ENCODE measurements at regions not wholly inside any gene's neighbourhood (a gene's known extent, or its start where the extent isn't known, plus 50 kb on each side); places are given as distances from the start of the nearest gene placed in this dataset.

- no peaks in the 10 kb centered on the region for H4K20me1 ChIP-seq
- no peaks in the 10 kb centered on the region for H3K9me3 ChIP-seq
- no peak overlapping the region for H3K9ac ChIP-seq
- no peak overlapping the region for H3K4me3 ChIP-seq
- no peaks in the 10 kb centered on the region for H3K27me3 ChIP-seq
- H3K4me1 ChIP-seq, result no peaks in the 10 kb centered on the region
- H3K4me2 ChIP-seq, result no peak overlapping the region
- H3K27ac ChIP-seq, result no peak overlapping the region
- no peaks in the 10 kb centered on the region for H3K36me3 ChIP-seq
- no peak for TF ChIP-seq Cebpa-rat (IDR thresholded peaks at IDR 0.05)
These were observed 91.8 kb upstream of the OBI1 start for GRCh38 chr13:78750735-78751134.

GRCh38 chr13:78743973-78744372 is 85.0 kb upstream of the OBI1 start:
- Histone ChIP-seq H3K27ac (no peak overlapping the region), H3K9ac (no peak overlapping the region), H3K36me3 (no peaks in the 10 kb centered on the region), H3K4me3 (no peak overlapping the region), H4K20me1 (no peaks in the 10 kb centered on the region), H3K9me3 (no peaks in the 10 kb centered on the region), H3K27me3 (no peaks in the 10 kb centered on the region), H3K4me1 (no peaks in the 10 kb centered on the region), H3K4me2 (no peak overlapping the region)
- TF ChIP-seq Cebpa-rat (IDR thresholded peaks at IDR 0.05), result no peak

GRCh38 chr13:78742659-78743058 is 83.7 kb upstream of the OBI1 start:
- Histone ChIP-seq H3K4me1 (no peaks in the 10 kb centered on the region), H3K9me3 (no peaks in the 10 kb centered on the region), H3K4me3 (no peak overlapping the region), H3K27me3 (no peaks in the 10 kb centered on the region), H3K9ac (no peak overlapping the region), H3K36me3 (no peaks in the 10 kb centered on the region), H3K27ac (no peak overlapping the region), H3K4me2 (no peak overlapping the region), H4K20me1 (no peaks in the 10 kb centered on the region)
- no peak for TF ChIP-seq Cebpa-rat (IDR thresholded peaks at IDR 0.05)

GRCh38 chr13:78736142-78736541 is 77.2 kb upstream of the OBI1 start:
- Histone ChIP-seq H3K27me3 (no peaks in the 10 kb centered on the region), H3K9ac (no peak overlapping the region), H3K4me3 (no peak overlapping the region), H3K9me3 (no peaks in the 10 kb centered on the region), H3K4me2 (no peak overlapping the region), H4K20me1 (no peaks in the 10 kb centered on the region), H3K4me1 (no peaks in the 10 kb centered on the region), H3K27ac (no peak overlapping the region), H3K36me3 (no peaks in the 10 kb centered on the region)
- TF ChIP-seq Cebpa-rat (IDR thresholded peaks at IDR 0.05), result no peak

GRCh38 chr13:78732445-78733017 is 73.6 kb upstream of the OBI1 start:
- Histone ChIP-seq H3K9me3 (no peaks in the 10 kb centered on the region), H3K4me1 (no peaks in the 10 kb centered on the region), H3K27me3 (no peaks in the 10 kb centered on the region), H3K36me3 (no peaks in the 10 kb centered on the region), H3K27ac (no peak overlapping the region), H3K4me3 (no peak overlapping the region), H4K20me1 (no peaks in the 10 kb centered on the region), H3K4me2 (no peak overlapping the region), H3K9ac (no peak overlapping the region)
- no peak for TF ChIP-seq Cebpa-rat (IDR thresholded peaks at IDR 0.05)

- Histone ChIP-seq H4K20me1 (no peaks in the 10 kb centered on the region), H3K36me3 (no peaks in the 10 kb centered on the region), H3K9me3 (no peaks in the 10 kb centered on the region), H3K27ac (no peak overlapping the region), H3K4me1 (no peaks in the 10 kb centered on the region), H3K27me3 (no peaks in the 10 kb centered on the region), H3K4me3 (no peak overlapping the region), H3K9ac (no peak overlapping the region), H3K4me2 (no peak overlapping the region)
- TF ChIP-seq Cebpa-rat (IDR thresholded peaks at IDR 0.05), result no peak
These were observed 63.7 kb upstream of the OBI1 start for GRCh38 chr13:78722700-78723099.

- Histone ChIP-seq H3K4me3 (no peak overlapping the region), H3K27me3 (no peaks in the 10 kb centered on the region), H3K4me1 (no peaks in the 10 kb centered on the region), H3K4me2 (no peak overlapping the region), H4K20me1 (no peaks in the 10 kb centered on the region), H3K36me3 (no peaks in the 10 kb centered on the region), H3K9ac (no peak overlapping the region), H3K27ac (no peak overlapping the region), H3K9me3 (no peaks in the 10 kb centered on the region)
- no peak for TF ChIP-seq Cebpa-rat (IDR thresholded peaks at IDR 0.05)
These were observed 60.4 kb upstream of the OBI1 start for GRCh38 chr13:78719367-78719766.

- Histone ChIP-seq H3K4me1 (no peaks in the 10 kb centered on the region), H3K4me3 (no peak overlapping the region), H3K27me3 (no peaks in the 10 kb centered on the region), H3K9me3 (no peaks in the 10 kb centered on the region), H3K9ac (no peak overlapping the region), H3K27ac (no peak overlapping the region), H3K36me3 (no peaks in the 10 kb centered on the region), H4K20me1 (no peaks in the 10 kb centered on the region), H3K4me2 (no peak overlapping the region)
- no peak for TF ChIP-seq Cebpa-rat (IDR thresholded peaks at IDR 0.05)
These were observed 55.8 kb upstream of the OBI1 start for GRCh38 chr13:78714717-78715116.

- H3K4me2 ChIP-seq, result no peak overlapping the region
- no peaks in the 10 kb centered on the region for H3K9me3 ChIP-seq
- H3K9ac ChIP-seq, result no peak overlapping the region
- H3K4me3 ChIP-seq, result no peak overlapping the region
- no peaks in the 10 kb centered on the region for H3K27me3 ChIP-seq
- no peaks in the 10 kb centered on the region for H4K20me1 ChIP-seq
- no peak for TF ChIP-seq Cebpa-rat (IDR thresholded peaks at IDR 0.05)
- no peak overlapping the region for H3K27ac ChIP-seq
- H3K4me1 ChIP-seq, result no peaks in the 10 kb centered on the region
- H3K36me3 ChIP-seq, result no peaks in the 10 kb centered on the region
These were observed 53.9 kb upstream of the OBI1 start for GRCh38 chr13:78712831-78713230.

- Histone ChIP-seq H3K27me3 (no peaks in the 10 kb centered on the region), H3K4me3 (no peak overlapping the region), H3K9me3 (no peaks in the 10 kb centered on the region), H4K20me1 (no peaks in the 10 kb centered on the region), H3K4me2 (no peak overlapping the region), H3K36me3 (no peaks in the 10 kb centered on the region), H3K4me1 (no peaks in the 10 kb centered on the region), H3K9ac (no peak overlapping the region), H3K27ac (no peak overlapping the region)
- TF ChIP-seq Cebpa-rat (IDR thresholded peaks at IDR 0.05), result no peak
These were observed 50.1 kb upstream of the OBI1 start for GRCh38 chr13:78709028-78709427.
